ENCODE measurements at regions not wholly inside any gene's neighbourhood (a gene's known extent, or its start where the extent isn't known, plus 50 kb on each side); places are given as distances from the start of the nearest gene placed in this dataset.

- no peak for DNase-seq (ENCODE audit: low spot score)
These were observed 49.7 kb upstream of the SLC2A1 start for GRCh38 chr1:43008115-43009060.

Data from left forelimb (tissue), 1 donor.